T-helper 9 cell (primary cell): ENCODE measurements at regions not wholly inside any gene's neighbourhood (a gene's known extent, or its start where the extent isn't known, plus 50 kb on each side); places are given as distances from the start of the nearest gene placed in this dataset.
A peak's percentile ranks its signal among the peaks of the same experiment; 100 is the strongest.

ENCODE experiments used
- DNase-seq: peaks from one replicate; pipeline ENCODE4 v3.0.0-alpha.2; 2020

DNA sequence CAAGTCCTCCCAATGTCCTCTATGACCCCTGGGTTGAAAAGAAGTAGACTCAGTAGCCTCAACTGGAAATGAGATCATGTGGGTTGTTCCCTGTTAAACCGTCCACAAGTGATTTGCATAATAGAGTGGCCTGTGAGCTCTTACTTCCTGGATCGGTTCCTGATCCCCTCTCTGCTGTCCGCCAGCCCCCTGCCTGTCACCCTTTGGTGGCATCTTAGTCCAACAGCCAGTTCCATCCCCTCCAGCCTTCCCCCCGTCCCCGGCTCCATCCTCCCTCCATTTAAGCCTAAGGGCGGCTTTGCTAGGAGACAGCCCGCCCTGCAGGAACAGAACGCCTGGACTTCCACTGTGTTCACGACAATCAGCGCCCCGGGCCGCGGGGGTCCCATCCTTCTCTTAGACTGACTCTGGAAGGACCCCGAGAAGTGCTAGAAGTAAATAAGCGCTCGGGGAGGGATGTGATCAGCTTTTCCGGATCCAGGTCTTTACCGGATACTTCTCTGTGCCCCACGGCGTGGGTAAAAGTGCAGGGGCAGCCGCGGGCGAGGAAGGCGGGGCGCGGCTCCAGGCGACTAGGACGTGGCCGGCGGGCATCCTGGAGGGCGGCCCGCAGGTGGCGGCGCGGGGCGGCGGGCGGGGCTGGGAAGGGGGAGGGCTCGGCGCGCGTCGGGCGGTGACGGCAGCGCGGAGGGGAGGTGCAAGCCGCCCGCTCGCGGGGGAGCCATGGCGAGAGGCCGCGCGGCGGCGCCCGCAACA is 51.2 kb upstream of the ULK4 start:
- DNase-seq, result peak; percentile 71

- no peak for DNase-seq
Observed at GRCh38 chr3:42012383-42012934, 50.6 kb upstream of the ULK4 start.
